ENCODE measurements at regions not wholly inside any gene's neighbourhood (a gene's known extent, or its start where the extent isn't known, plus 50 kb on each side); places are given as distances from the start of the nearest gene placed in this dataset.

DNA sequence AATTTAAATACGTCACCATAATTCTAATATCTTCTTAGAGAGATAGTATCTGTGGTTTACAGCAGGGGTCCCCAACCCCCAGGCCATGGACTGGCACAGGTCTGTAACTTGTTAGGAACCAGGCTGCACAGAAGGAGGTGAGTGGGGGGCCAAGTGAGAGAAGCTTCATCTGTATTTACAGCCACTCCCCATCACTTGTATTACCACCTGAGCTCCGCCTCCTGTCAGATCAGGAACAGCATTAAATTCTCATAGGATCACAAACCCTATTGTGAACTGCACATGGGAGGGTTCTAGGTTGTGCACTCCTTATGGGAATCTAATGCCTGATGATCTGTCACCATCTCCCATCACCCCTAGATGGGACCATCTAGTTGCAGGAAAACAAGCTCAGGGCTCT is 282.6 kb downstream of the ICOS start:
- TF ChIP-seq EZH2phosphoT487 (IDR thresholded peaks at IDR 0.05; ENCODE audit: borderline replicate concordance, low read length) (no peak), CTCF (IDR thresholded peaks at IDR 0.05; ENCODE audit: low read depth, low read length, poor library complexity, severe bottlenecking) (no peak)

All from DOHH2 (cell line).